Uterus (tissue), 3 donors: ENCODE measurements at regions not wholly inside any gene's neighbourhood (a gene's known extent, or its start where the extent isn't known, plus 50 kb on each side); places are given as distances from the start of the nearest gene placed in this dataset.

Experiments
- DNase-seq, 2 donors: peaks; one replicate each; pipeline ENCODE4 v3.0.0-alpha.2; 2019 to 2020
- H3K27ac ChIP-seq, 2 donors: fragments of 200-600 bp; sonication (generic); 1 replicate in 1 of 2; 2 replicates in 1 of 2; pipeline ENCODE4 v1.5.1; 2016 to 2018
- H3K27me3 ChIP-seq, 2 donors: fragments of 200-600 bp; sonication (generic); one replicate each; pipeline ENCODE4 v1.5.1; 2018 to 2019; ENCODE audit warnings: control low read depth in 1 of 2
- H3K36me3 ChIP-seq, 2 donors: fragments of 200-600 bp; sonication (generic); one replicate each; pipeline ENCODE4 v1.5.1; 2019; ENCODE audit warnings: control low read depth in 1 of 2
- H3K4me1 ChIP-seq, 2 donors: fragments of 200-600 bp; sonication (generic); one replicate each; pipeline ENCODE4 v1.5.1; 2018 to 2019; ENCODE audit warnings: control low read depth in 1 of 2
- H3K4me3 ChIP-seq, 2 donors: fragments of 200-600 bp; sonication (generic); 1 replicate in 1 of 2; 2 replicates in 1 of 2; pipeline ENCODE4 v1.5.1; 2018 to 2019; ENCODE audit warnings: mild to moderate bottlenecking in 1 of 2
- H3K9me3 ChIP-seq, 2 donors: fragments of 200-600 bp; sonication (generic); one replicate each; pipeline ENCODE4 v1.5.1; 2019; ENCODE audit warnings: control low read depth in 1 of 2
- CTCF ChIP-seq, 4 experiments: fragments of 200-600 bp in 2 of 4; fragments of 450-650 bp in 2 of 4; sonication (generic) in 2 of 4; IDR thresholded peaks; one replicate each; pipeline ENCODE4 v1.5.1; 2016 to 2019; ENCODE audit warnings: antibody characterized with exemption in 4 of 4, mild to moderate bottlenecking in 2 of 4, moderate library complexity in 1 of 4
- POLR2A ChIP-seq, 2 donors: fragments of 450-650 bp; IDR thresholded peaks; one replicate each; pipeline ENCODE4 v1.6.1; 2016; ENCODE audit warnings: antibody characterized with exemption in 2 of 2, mild to moderate bottlenecking in 1 of 2, moderate library complexity in 1 of 2
- intact Hi-C: fragments of 100-400 bp; cut with DNase I; formaldehyde crosslinking; loops from one replicate; pipeline ENCODE4 v1.15.1; 2023; ENCODE audit warnings: low total_unique reads
- donor health status: DM: yes; HTN: yes; CAD: no.

DNA sequence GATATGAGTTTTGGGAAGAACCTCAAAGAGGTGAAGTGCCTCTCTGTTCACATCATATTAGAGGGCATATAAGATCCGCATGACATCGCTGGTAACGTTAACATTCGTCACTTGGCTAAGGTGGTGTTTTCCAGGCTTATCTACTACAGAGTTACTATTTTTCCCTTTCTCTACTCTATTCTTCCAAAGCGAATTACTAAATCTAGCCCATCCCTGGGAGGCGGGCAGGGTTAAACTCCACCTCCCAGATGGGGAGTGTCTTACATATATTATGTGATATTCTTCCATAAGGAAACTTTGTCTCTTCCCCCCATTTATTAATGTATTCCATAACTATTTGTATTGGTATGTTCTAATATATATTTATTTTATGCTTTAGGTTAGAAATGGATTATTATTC, 293.9 kb downstream of the CYRIA start:
- no peaks in the 10 kb centered on the region for H3K9me3 ChIP-seq
- DNase-seq, result no peak
- H3K4me3 ChIP-seq, result no peak overlapping the region
- TF ChIP-seq POLR2A (IDR thresholded peaks at IDR 0.05), result no peak
- no peak for TF ChIP-seq CTCF (IDR thresholded peaks at IDR 0.05)
- intact Hi-C loops, result no loop called here
- H3K36me3 ChIP-seq, result no peaks in the 10 kb centered on the region
- no peaks in the 10 kb centered on the region for H3K27me3 ChIP-seq
- H3K27ac ChIP-seq, result no peak overlapping the region
- no peaks in the 10 kb centered on the region for H3K4me1 ChIP-seq

DNA sequence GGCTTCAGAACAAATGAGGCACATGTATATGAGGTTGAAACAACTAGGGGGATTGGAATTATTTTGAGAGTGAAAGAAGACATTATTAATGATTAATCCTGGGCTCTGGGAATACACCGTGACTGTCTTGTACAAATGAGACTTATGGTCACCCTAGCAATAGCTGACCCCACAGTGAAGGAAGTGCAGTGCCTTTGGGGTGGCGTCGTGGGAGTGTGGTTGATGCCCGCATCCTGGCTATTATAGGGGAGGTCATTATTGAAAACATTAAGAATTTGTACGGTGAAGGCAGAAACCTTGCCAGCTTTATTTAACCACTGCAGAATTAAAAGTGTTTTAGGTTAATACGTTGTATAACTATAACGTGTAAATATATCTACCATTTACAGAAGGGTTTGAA, 296.7 kb downstream of the CYRIA start:
- no peaks in the 10 kb centered on the region for H3K27me3 ChIP-seq
- no peak for DNase-seq
- no peaks in the 10 kb centered on the region for H3K4me1 ChIP-seq
- H3K27ac ChIP-seq, result no peak overlapping the region
- intact Hi-C loops, result no loop called here
- no peaks in the 10 kb centered on the region for H3K36me3 ChIP-seq
- no peak overlapping the region for H3K4me3 ChIP-seq
- TF ChIP-seq POLR2A (IDR thresholded peaks at IDR 0.05), result no peak
- TF ChIP-seq CTCF (IDR thresholded peaks at IDR 0.05), result no peak
- H3K9me3 ChIP-seq, result no peaks in the 10 kb centered on the region

GRCh38 chr2:16368328-16368727, 297.3 kb downstream of the CYRIA start:
- no peaks in the 10 kb centered on the region for H3K4me1 ChIP-seq
- no peaks in the 10 kb centered on the region for H3K36me3 ChIP-seq
- intact Hi-C loops, result no loop called here
- no peak overlapping the region for H3K4me3 ChIP-seq
- no peak for DNase-seq
- TF ChIP-seq POLR2A (IDR thresholded peaks at IDR 0.05), result no peak
- H3K27me3 ChIP-seq, result no peaks in the 10 kb centered on the region
- no peak overlapping the region for H3K27ac ChIP-seq
- H3K9me3 ChIP-seq, result no peaks in the 10 kb centered on the region

- Histone ChIP-seq H3K27ac (no peak overlapping the region), H3K4me1 (no peaks in the 10 kb centered on the region), H3K9me3 (no peaks in the 10 kb centered on the region), H3K27me3 (no peaks in the 10 kb centered on the region), H3K4me3 (no peak overlapping the region), H3K36me3 (no peaks in the 10 kb centered on the region)
- DNase-seq, result no peak
- TF ChIP-seq POLR2A (IDR thresholded peaks at IDR 0.05), result no peak
- TF ChIP-seq CTCF (IDR thresholded peaks at IDR 0.05), result no peak
- intact Hi-C loops, result no loop called here
These were observed 300.3 kb downstream of the CYRIA start for GRCh38 chr2:16365366-16365765.

DNA sequence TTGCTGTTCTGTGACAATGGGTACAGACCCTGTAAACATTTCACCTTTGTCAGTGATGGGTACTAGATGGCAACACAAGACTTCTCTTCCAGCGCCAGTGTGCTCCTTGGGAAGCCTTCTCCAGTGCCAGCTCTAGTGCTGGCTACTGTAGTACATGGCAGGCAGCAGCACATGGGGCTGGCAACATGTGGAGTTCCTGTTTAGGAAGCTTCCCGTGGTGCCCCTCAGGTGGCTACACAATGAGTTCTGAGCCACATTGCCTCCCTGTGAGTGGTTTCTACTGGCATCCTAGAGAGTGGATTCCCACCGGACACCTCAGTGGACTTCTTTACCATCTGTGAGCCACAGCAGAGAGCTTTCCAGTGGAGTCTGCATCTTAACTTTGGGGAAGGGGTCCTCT, 302.1 kb downstream of the CYRIA start:
- intact Hi-C loops, result no loop called here
- no peaks in the 10 kb centered on the region for H3K9me3 ChIP-seq
- TF ChIP-seq CTCF (IDR thresholded peaks at IDR 0.05), result no peak
- no peak for TF ChIP-seq POLR2A (IDR thresholded peaks at IDR 0.05)
- no peaks in the 10 kb centered on the region for H3K27me3 ChIP-seq
- DNase-seq, result no peak
- H3K36me3 ChIP-seq, result no peaks in the 10 kb centered on the region
- no peaks in the 10 kb centered on the region for H3K4me1 ChIP-seq
- no peak overlapping the region for H3K27ac ChIP-seq
- no peak overlapping the region for H3K4me3 ChIP-seq

DNA sequence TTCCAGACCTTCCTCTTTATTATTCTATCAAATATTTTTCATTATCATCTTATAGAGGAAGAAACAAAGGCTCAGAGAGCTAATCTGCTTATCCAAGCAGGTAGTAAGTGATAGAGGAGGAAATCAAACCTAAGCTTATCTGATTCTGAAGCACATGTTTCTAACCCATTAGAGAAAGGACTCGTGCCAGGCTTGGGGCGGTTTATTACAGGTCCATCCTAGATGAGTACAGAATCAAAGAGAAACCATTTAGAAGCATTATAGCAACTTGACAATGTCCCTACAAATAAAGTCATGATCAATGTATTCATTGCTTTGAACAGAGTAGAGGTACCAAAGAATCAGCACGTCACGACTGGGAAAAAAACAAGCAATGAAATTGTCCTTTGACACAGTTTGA, 303.0 kb downstream of the CYRIA start:
- Histone ChIP-seq H3K27ac (no peak overlapping the region), H3K27me3 (no peaks in the 10 kb centered on the region), H3K9me3 (no peaks in the 10 kb centered on the region), H3K4me3 (no peak overlapping the region), H3K4me1 (no peaks in the 10 kb centered on the region), H3K36me3 (no peaks in the 10 kb centered on the region)
- DNase-seq, result no peak
- TF ChIP-seq POLR2A (IDR thresholded peaks at IDR 0.05), result no peak
- TF ChIP-seq CTCF (IDR thresholded peaks at IDR 0.05), result no peak
- intact Hi-C loops, result no loop called here
